Astrocyte (in vitro differentiated cells and primary cell): ENCODE measurements at regions not wholly inside any gene's neighbourhood (a gene's known extent, or its start where the extent isn't known, plus 50 kb on each side); places are given as distances from the start of the nearest gene placed in this dataset.
A peak's percentile ranks its signal among the peaks of the same experiment; 100 is the strongest.

ENCODE experiments used
- DNase-seq: peaks from one replicate; pipeline ENCODE4 v3.0.0-alpha.2; 2010; ENCODE audit warnings: low read depth
- FAIRE-seq: peaks from 2 replicates; lab custom pipeline; 2011; peaks lifted over from hg19 to GRCh38; lab: Jason Lieb, UNC
- H2AFZ ChIP-seq: 2 replicates; pipeline ENCODE4 v1.6.0; 2012; ENCODE audit warnings: low read depth, low read length, inconsistent platforms
- H3K27ac ChIP-seq: 2 replicates; pipeline ENCODE4 v1.5.1; 2011; ENCODE audit warnings: low read depth, low read length, inconsistent platforms
- H3K27me3 ChIP-seq: 2 replicates; pipeline ENCODE4 v1.6.0; 2011; ENCODE audit warnings: low read length, inconsistent platforms; ENCODE audit not compliant: insufficient read depth
- H3K36me3 ChIP-seq: 2 replicates; pipeline ENCODE4 v1.5.1; 2011; ENCODE audit warnings: low read length, inconsistent platforms; ENCODE audit not compliant: insufficient read depth
- H3K4me1 ChIP-seq: 2 replicates; pipeline ENCODE4 v1.5.1; 2011; ENCODE audit warnings: low read length, inconsistent platforms; ENCODE audit not compliant: insufficient read depth
- H3K4me2 ChIP-seq: 2 replicates; pipeline ENCODE4 v1.6.0; 2012; ENCODE audit warnings: low read length, inconsistent platforms
- H3K4me3 ChIP-seq: 2 replicates; pipeline ENCODE4 v1.5.1; 2011; ENCODE audit warnings: low read depth, mild to moderate bottlenecking, low read length, inconsistent platforms; ENCODE audit not compliant: insufficient read depth
- H3K79me2 ChIP-seq: 2 replicates; pipeline ENCODE4 v1.6.0; 2012; ENCODE audit warnings: mild to moderate bottlenecking, low read length, inconsistent platforms; ENCODE audit not compliant: insufficient read depth
- H3K9ac ChIP-seq: 2 replicates; pipeline ENCODE4 v1.6.0; 2012; ENCODE audit warnings: mild to moderate bottlenecking, low read length, inconsistent platforms
- H3K9me3 ChIP-seq: 2 replicates; pipeline ENCODE4 v1.5.1; 2012; ENCODE audit warnings: low read depth, mild to moderate bottlenecking, low read length, inconsistent platforms; ENCODE audit not compliant: insufficient read depth
- H4K20me1 ChIP-seq: 2 replicates; pipeline ENCODE4 v1.6.0; 2012; ENCODE audit warnings: low read length, inconsistent platforms; ENCODE audit not compliant: insufficient read depth
- H3K27ac Mint-ChIP-seq: one replicate; pipeline ENCODE4 v1.8.0; 2021; ENCODE audit warnings: mild to moderate bottlenecking, mixed read lengths; ENCODE audit not compliant: unreplicated experiment
- H3K27me3 Mint-ChIP-seq: one replicate; pipeline ENCODE4 v1.8.0; 2021; ENCODE audit warnings: low read depth, mixed read lengths; ENCODE audit not compliant: unreplicated experiment
- H3K36me3 Mint-ChIP-seq: one replicate; pipeline ENCODE4 v1.8.0; 2021; ENCODE audit warnings: low read depth, mixed read lengths; ENCODE audit not compliant: unreplicated experiment
- H3K4me1 Mint-ChIP-seq: one replicate; pipeline ENCODE4 v1.8.0; 2021; ENCODE audit warnings: low read depth, mixed read lengths; ENCODE audit not compliant: unreplicated experiment
- H3K4me3 Mint-ChIP-seq: one replicate; pipeline ENCODE4 v1.8.0; 2021; ENCODE audit warnings: mild to moderate bottlenecking, moderate library complexity, mixed read lengths; ENCODE audit not compliant: unreplicated experiment
- H3K9me3 Mint-ChIP-seq: one replicate; pipeline ENCODE4 v1.8.0; 2021; ENCODE audit warnings: mild to moderate bottlenecking, mixed read lengths; ENCODE audit not compliant: unreplicated experiment
- EZH2 ChIP-seq: IDR thresholded peaks from 2 replicates; pipeline ENCODE4 v1.6.1; 2012; ENCODE audit warnings: mild to moderate bottlenecking, low read length, inconsistent platforms; ENCODE audit not compliant: insufficient read depth
- TF ChIP-seq, protein P1 (sequence below): IDR thresholded peaks from 2 replicates; pipeline ENCODE4 v1.5.1; 2011; ENCODE audit warnings: low read depth, mild to moderate bottlenecking, inconsistent platforms, low read length, moderate library complexity; ENCODE audit not compliant: insufficient read depth

DNA sequence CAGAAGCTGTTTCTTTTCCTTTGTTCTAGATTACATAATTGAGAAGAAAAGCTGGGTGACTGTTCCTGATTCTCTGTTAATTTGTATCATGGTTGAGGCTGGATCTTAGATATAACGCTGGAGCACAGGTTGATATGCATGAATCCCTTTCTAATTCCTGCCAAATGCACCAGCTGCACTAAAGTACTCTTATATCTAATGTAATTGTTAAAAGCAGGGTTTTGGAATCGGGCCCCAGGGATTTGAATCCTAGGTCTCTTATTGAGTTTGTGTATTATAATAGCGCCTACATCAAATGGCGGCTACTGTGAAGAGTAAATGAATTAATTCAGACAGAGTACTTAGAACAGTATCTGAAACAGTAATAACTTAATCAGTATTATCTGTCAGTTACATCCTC, 80.4 kb downstream of the MC4R start:
- no peak overlapping the region for H3K4me3 Mint-ChIP-seq
- no peak for DNase-seq

DNA sequence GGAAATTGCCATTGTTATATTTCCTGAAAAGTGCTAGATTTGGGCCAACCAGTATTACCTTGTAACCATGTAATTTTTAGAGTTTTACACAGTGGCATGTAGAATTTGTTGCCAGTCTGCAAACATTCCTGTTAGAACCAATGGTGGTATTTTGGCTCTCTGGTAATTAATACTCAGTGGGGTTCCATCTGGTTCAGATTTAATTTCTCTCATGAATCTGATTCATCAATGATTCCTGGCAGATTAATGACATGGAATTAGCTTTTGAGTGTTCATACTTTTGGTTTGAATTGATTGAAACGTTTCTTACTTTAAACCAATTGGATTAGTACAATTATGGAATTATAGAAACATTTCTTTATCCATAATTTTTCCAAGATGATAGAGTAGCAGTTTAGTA, 93.2 kb downstream of the MC4R start:
- Mint-ChIP-seq H3K36me3 (no peaks in the 10 kb centered on the region), H3K4me1 (no peaks in the 10 kb centered on the region), H3K27ac (no peak overlapping the region), H3K9me3 (no peaks in the 10 kb centered on the region), H3K27me3 (no peaks in the 10 kb centered on the region), H3K4me3 (no peak overlapping the region)
- FAIRE-seq (no peak), DNase-seq (no peak)
- no peaks in the 10 kb centered on the region for H3K27me3 ChIP-seq
- no peaks in the 10 kb centered on the region for H4K20me1 ChIP-seq
- H3K4me3 ChIP-seq = no peak overlapping the region
- peaks cover 3% of the 10 kb centered on the region for H3K4me1 ChIP-seq
- H3K79me2 ChIP-seq = no peaks in the 10 kb centered on the region
- no peak overlapping the region for H3K27ac ChIP-seq
- H3K9me3 ChIP-seq = no peaks in the 10 kb centered on the region
- H3K9ac ChIP-seq = no peak overlapping the region
- no peak overlapping the region for H3K4me2 ChIP-seq
- H3K36me3 ChIP-seq = no peaks in the 10 kb centered on the region
- no peak overlapping the region for H2AFZ ChIP-seq
- TF ChIP-seq, protein P1, sequence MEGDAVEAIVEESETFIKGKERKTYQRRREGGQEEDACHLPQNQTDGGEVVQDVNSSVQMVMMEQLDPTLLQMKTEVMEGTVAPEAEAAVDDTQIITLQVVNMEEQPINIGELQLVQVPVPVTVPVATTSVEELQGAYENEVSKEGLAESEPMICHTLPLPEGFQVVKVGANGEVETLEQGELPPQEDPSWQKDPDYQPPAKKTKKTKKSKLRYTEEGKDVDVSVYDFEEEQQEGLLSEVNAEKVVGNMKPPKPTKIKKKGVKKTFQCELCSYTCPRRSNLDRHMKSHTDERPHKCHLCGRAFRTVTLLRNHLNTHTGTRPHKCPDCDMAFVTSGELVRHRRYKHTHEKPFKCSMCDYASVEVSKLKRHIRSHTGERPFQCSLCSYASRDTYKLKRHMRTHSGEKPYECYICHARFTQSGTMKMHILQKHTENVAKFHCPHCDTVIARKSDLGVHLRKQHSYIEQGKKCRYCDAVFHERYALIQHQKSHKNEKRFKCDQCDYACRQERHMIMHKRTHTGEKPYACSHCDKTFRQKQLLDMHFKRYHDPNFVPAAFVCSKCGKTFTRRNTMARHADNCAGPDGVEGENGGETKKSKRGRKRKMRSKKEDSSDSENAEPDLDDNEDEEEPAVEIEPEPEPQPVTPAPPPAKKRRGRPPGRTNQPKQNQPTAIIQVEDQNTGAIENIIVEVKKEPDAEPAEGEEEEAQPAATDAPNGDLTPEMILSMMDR = no peak
- TF ChIP-seq EZH2 = no peak

More for the DNA sequence above, 80.4 kb downstream of the MC4R start:
- Histone ChIP-seq H3K36me3 (no peaks in the 10 kb centered on the region), H3K4me3 (no peak overlapping the region), H3K27me3 (no peaks in the 10 kb centered on the region), H2AFZ (no peak overlapping the region), H3K27ac (no peak overlapping the region), H3K9ac (no peak overlapping the region), H4K20me1 (no peaks in the 10 kb centered on the region), H3K4me2 (no peak overlapping the region), H3K4me1 (no peaks in the 10 kb centered on the region), H3K79me2 (no peaks in the 10 kb centered on the region), H3K9me3 (no peaks in the 10 kb centered on the region)
- no peak for FAIRE-seq
- Mint-ChIP-seq H3K4me1 (no peaks in the 10 kb centered on the region), H3K27me3 (no peaks in the 10 kb centered on the region), H3K9me3 (no peaks in the 10 kb centered on the region), H3K27ac (no peak overlapping the region), H3K36me3 (no peaks in the 10 kb centered on the region)
- TF ChIP-seq, protein P1 = no peak
- TF ChIP-seq EZH2 = no peak

DNA sequence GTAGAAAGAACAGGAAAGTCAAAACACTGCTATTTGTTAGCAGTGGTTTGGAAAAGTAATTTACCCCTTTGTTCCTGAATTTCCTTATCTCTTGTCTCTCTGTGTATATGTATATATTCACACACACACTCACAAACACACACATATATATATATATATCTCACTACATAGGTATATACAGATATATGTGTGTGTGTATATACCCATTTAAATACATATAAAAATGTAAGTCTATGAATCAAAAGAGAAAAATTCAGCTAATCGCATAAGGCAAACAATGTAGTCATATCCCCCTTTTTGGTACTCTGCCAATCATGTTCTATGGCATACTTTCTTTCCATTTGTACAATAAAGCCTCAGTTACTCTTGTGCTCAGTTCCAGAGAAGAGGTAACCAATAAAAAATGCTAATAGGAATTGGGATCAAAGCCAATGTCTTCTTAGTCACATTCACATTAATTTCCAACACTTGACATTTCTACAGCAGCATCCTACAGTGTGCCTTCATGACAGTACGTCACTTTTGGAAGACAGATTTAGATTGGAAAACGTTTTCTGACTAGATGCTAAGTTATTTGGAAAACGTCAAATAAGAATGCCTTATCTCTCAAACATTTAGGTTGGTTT, 94.6 kb downstream of the MC4R start:
- Histone ChIP-seq H3K27me3 (no peaks in the 10 kb centered on the region), H3K36me3 (no peaks in the 10 kb centered on the region), H3K27ac (no peak overlapping the region), H3K9me3 (no peaks in the 10 kb centered on the region), H3K79me2 (no peaks in the 10 kb centered on the region), H2AFZ (no peak overlapping the region), H3K4me3 (no peak overlapping the region), H3K9ac (no peak overlapping the region), H3K4me2 (peak overlapping the region; percentile 29), H3K4me1 (peaks cover 3% of the 10 kb centered on the region), H4K20me1 (no peaks in the 10 kb centered on the region)
- Mint-ChIP-seq H3K36me3 (no peaks in the 10 kb centered on the region), H3K4me1 (no peaks in the 10 kb centered on the region), H3K4me3 (no peak overlapping the region), H3K9me3 (no peaks in the 10 kb centered on the region), H3K27ac (no peak overlapping the region), H3K27me3 (no peaks in the 10 kb centered on the region)
- DNase-seq (peak; percentile 78), FAIRE-seq (no peak)
- no peak for TF ChIP-seq EZH2
- TF ChIP-seq, protein P1 = no peak
